Erythroblast (primary cell): ENCODE measurements at regions not wholly inside any gene's neighbourhood (a gene's known extent, or its start where the extent isn't known, plus 50 kb on each side); places are given as distances from the start of the nearest gene placed in this dataset.

Source experiments
- GATA1 ChIP-seq: IDR thresholded peaks from 2 replicates; pipeline ENCODE4 v1.6.1; 2011; ENCODE audit warnings: low read depth, mild to moderate bottlenecking, control low read depth, low read length, moderate library complexity
- POLR2A ChIP-seq: IDR thresholded peaks from 2 replicates; pipeline ENCODE4 v1.6.1; 2011; ENCODE audit warnings: mild to moderate bottlenecking, low read length

DNA sequence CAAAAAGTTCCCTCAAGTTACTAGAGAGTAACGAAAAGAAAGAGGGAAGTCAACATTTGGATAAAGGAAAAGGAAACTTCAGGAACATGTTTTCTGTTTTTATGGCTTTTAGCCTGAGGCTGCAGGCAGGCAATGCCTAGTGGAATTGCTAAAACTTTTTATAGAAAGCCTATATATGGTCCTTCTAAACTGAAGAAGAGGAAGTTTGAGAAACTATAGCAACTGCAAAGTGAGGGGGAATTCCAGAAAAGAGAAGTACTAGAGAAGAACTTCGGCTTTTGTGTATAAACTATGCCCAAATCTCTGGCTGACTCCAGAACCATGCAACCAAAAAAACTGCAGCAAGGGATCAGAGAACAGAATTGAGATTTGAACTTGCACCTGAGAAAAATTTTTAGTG is 74.3 kb upstream of the ARHGAP42 start:
- TF ChIP-seq POLR2A (no peak), GATA1 (no peak)
